Parathyroid adenoma (tissue), 2 donors: ENCODE measurements at regions not wholly inside any gene's neighbourhood (a gene's known extent, or its start where the extent isn't known, plus 50 kb on each side); places are given as distances from the start of the nearest gene placed in this dataset.

Experiments
- H2AFZ ChIP-seq: fragments of 300-600 bp; sonication (generic); one replicate; pipeline ENCODE4 v1.7.0; 2017; ENCODE audit warnings: antibody characterized with exemption, mild to moderate bottlenecking
- H3K27ac ChIP-seq: fragments of 300-600 bp; sonication (generic); one replicate; pipeline ENCODE4 v1.7.0; 2017
- H3K27me3 ChIP-seq: fragments of 300-600 bp; sonication (generic); one replicate; pipeline ENCODE4 v1.7.0; 2017; ENCODE audit warnings: low read length; ENCODE audit not compliant: control insufficient read depth, insufficient read depth
- H3K36me3 ChIP-seq: fragments of 300-600 bp; sonication (generic); one replicate; pipeline ENCODE4 v1.7.0; 2017; ENCODE audit warnings: low read length; ENCODE audit not compliant: control insufficient read depth, insufficient read depth
- H3K4me1 ChIP-seq: fragments of 300-600 bp; sonication (generic); one replicate; pipeline ENCODE4 v1.7.0; 2017; ENCODE audit warnings: control low read depth
- H3K4me2 ChIP-seq: fragments of 300-600 bp; sonication (generic); one replicate; pipeline ENCODE4 v1.7.0; 2017; ENCODE audit warnings: low read length
- H3K4me3 ChIP-seq: fragments of 300-600 bp; sonication (generic); one replicate; pipeline ENCODE4 v1.7.0; 2017; ENCODE audit warnings: low read depth, low read length
- H3K79me2 ChIP-seq: fragments of 300-600 bp; sonication (generic); one replicate; pipeline ENCODE4 v1.7.0; 2017; ENCODE audit warnings: control low read depth
- H3K9ac ChIP-seq: fragments of 300-600 bp; sonication (generic); one replicate; pipeline ENCODE4 v1.7.0; 2017; ENCODE audit warnings: mild to moderate bottlenecking
- H3K9me3 ChIP-seq: fragments of 300-600 bp; sonication (generic); one replicate; pipeline ENCODE4 v1.7.0; 2017; ENCODE audit warnings: low read length; ENCODE audit not compliant: control insufficient read depth
- CTCF ChIP-seq: fragments of 300-600 bp; sonication (generic); IDR thresholded peaks from one replicate; pipeline ENCODE4 v1.7.0; 2017; ENCODE audit warnings: antibody characterized with exemption, mild to moderate bottlenecking
- donor health status: primary hyperparathyroidism.

- Histone ChIP-seq H3K27ac (no peak overlapping the region), H3K9ac (no peak overlapping the region)
Observed at GRCh38 chr1:172813330-172813729, 154.4 kb downstream of the FASLG start.

GRCh38 chr1:172814428-172814827 lies 155.5 kb downstream of the FASLG start:
- H3K27ac ChIP-seq = no peak overlapping the region
- no peaks in the 10 kb centered on the region for H3K79me2 ChIP-seq
- H2AFZ ChIP-seq = no peak overlapping the region
- no peak for TF ChIP-seq CTCF
- no peak overlapping the region for H3K9ac ChIP-seq
- no peaks in the 10 kb centered on the region for H3K9me3 ChIP-seq
- no peaks in the 10 kb centered on the region for H3K36me3 ChIP-seq
- H3K4me1 ChIP-seq = no peaks in the 10 kb centered on the region
- H3K4me3 ChIP-seq = no peak overlapping the region
- no peak overlapping the region for H3K4me2 ChIP-seq
- no peaks in the 10 kb centered on the region for H3K27me3 ChIP-seq

More at GRCh38 chr1:172813330-172813729, 154.4 kb downstream of the FASLG start:
- TF ChIP-seq CTCF = no peak
- Histone ChIP-seq H3K36me3 (no peaks in the 10 kb centered on the region), H3K79me2 (no peaks in the 10 kb centered on the region), H2AFZ (no peak overlapping the region), H3K4me3 (no peak overlapping the region), H3K4me1 (no peaks in the 10 kb centered on the region), H3K4me2 (no peak overlapping the region), H3K9me3 (no peaks in the 10 kb centered on the region), H3K27me3 (no peaks in the 10 kb centered on the region)

GRCh38 chr1:172815740-172816139 lies 156.8 kb downstream of the FASLG start:
- Histone ChIP-seq H3K27me3 (no peaks in the 10 kb centered on the region), H3K36me3 (no peaks in the 10 kb centered on the region), H3K9me3 (no peaks in the 10 kb centered on the region), H3K4me2 (no peak overlapping the region), H3K9ac (no peak overlapping the region), H3K79me2 (no peaks in the 10 kb centered on the region), H3K4me3 (no peak overlapping the region), H2AFZ (no peak overlapping the region), H3K4me1 (no peaks in the 10 kb centered on the region), H3K27ac (no peak overlapping the region)
- TF ChIP-seq CTCF = no peak

- no peak for TF ChIP-seq CTCF
Observed at GRCh38 chr1:172818841-172819527, 160.1 kb downstream of the FASLG start.

More at GRCh38 chr1:172818841-172819527, 160.1 kb downstream of the FASLG start:
- no peak overlapping the region for H3K27ac ChIP-seq
- H2AFZ ChIP-seq = no peak overlapping the region
- H3K4me2 ChIP-seq = no peak overlapping the region
- no peak overlapping the region for H3K9ac ChIP-seq
- no peaks in the 10 kb centered on the region for H3K79me2 ChIP-seq
- H3K4me1 ChIP-seq = no peaks in the 10 kb centered on the region
- no peaks in the 10 kb centered on the region for H3K27me3 ChIP-seq
- H3K9me3 ChIP-seq = no peaks in the 10 kb centered on the region
- H3K4me3 ChIP-seq = no peak overlapping the region
- H3K36me3 ChIP-seq = no peaks in the 10 kb centered on the region
